Subcutaneous abdominal adipose tissue (tissue), 5 donors: ENCODE measurements at regions not wholly inside any gene's neighbourhood (a gene's known extent, or its start where the extent isn't known, plus 50 kb on each side); places are given as distances from the start of the nearest gene placed in this dataset.
"Not testable (repeated sequence)": the region's sequence is repeated elsewhere in the genome, so short reads cannot be mapped to it uniquely, and the experiment has no call there.

Source experiments
- H3K27ac ChIP-seq: one replicate; pipeline ENCODE4 v1.7.0; 2013; ENCODE audit warnings: low read depth, mild to moderate bottlenecking, inconsistent platforms, low read length, moderate library complexity
- H3K27me3 ChIP-seq, 5 donors: one replicate each; pipeline ENCODE4 v1.7.0; 2013; ENCODE audit warnings: low read length in 5 of 5, inconsistent platforms in 1 of 5; ENCODE audit not compliant: control insufficient read depth in 5 of 5, insufficient read depth in 4 of 5
- H3K36me3 ChIP-seq, 5 donors: one replicate each; pipeline ENCODE4 v1.7.0; 2013; ENCODE audit warnings: low read length in 5 of 5; ENCODE audit not compliant: control insufficient read depth in 5 of 5, insufficient read depth in 5 of 5
- H3K4me1 ChIP-seq, 5 donors: one replicate each; pipeline ENCODE4 v1.7.0; 2013; ENCODE audit warnings: low read length in 5 of 5, mild to moderate bottlenecking in 3 of 5, moderate library complexity in 1 of 5; ENCODE audit not compliant: control insufficient read depth in 5 of 5, insufficient read depth in 5 of 5
- H3K4me3 ChIP-seq, 5 donors: one replicate each; pipeline ENCODE4 v1.7.0; 2013; ENCODE audit warnings: low read length in 5 of 5, low read depth in 1 of 5
- H3K9ac ChIP-seq, 5 donors: one replicate each; pipeline ENCODE4 v1.7.0; 2013; ENCODE audit warnings: low read length in 5 of 5, mild to moderate bottlenecking in 4 of 5, moderate library complexity in 3 of 5
- H3K9me3 ChIP-seq, 5 donors: one replicate each; pipeline ENCODE4 v1.7.0; 2013; ENCODE audit warnings: low read length in 5 of 5; ENCODE audit not compliant: control insufficient read depth in 5 of 5
- donor health status: healthy.
- donor health status: healthy.
- donor health status: healthy.
- donor health status: healthy.
- donor health status: healthy.

GRCh38 chr6:103522045-103522444 is 1337.7 kb downstream of the HACE1 start:
- Histone ChIP-seq H3K36me3 (no peaks in the 10 kb centered on the region), H3K27ac (no peak overlapping the region), H3K27me3 (no peaks in the 10 kb centered on the region), H3K9me3 (no peaks in the 10 kb centered on the region), H3K4me3 (no peak overlapping the region), H3K9ac (no peak overlapping the region), H3K4me1 (no peaks in the 10 kb centered on the region)

- Histone ChIP-seq H3K27me3 (no peaks in the 10 kb centered on the region), H3K4me3 (no peak overlapping the region), H3K27ac (no peak overlapping the region), H3K9ac (no peak overlapping the region), H3K36me3 (no peaks in the 10 kb centered on the region), H3K9me3 (no peaks in the 10 kb centered on the region), H3K4me1 (no peaks in the 10 kb centered on the region)
Observed at GRCh38 chr6:103516336-103516735, 1343.4 kb downstream of the HACE1 start.

GRCh38 chr6:103507052-103507451 is 1352.7 kb downstream of the HACE1 start:
- no peak overlapping the region for H3K27ac ChIP-seq
- no peaks in the 10 kb centered on the region for H3K9me3 ChIP-seq
- no peaks in the 10 kb centered on the region for H3K4me1 ChIP-seq
- no peak overlapping the region for H3K9ac ChIP-seq
- no peaks in the 10 kb centered on the region for H3K36me3 ChIP-seq
- no peaks in the 10 kb centered on the region for H3K27me3 ChIP-seq
- H3K4me3 ChIP-seq, result no peak overlapping the region

GRCh38 chr6:103505155-103505518 is 1354.6 kb downstream of the HACE1 start:
- Histone ChIP-seq H3K4me3 (no peak overlapping the region), H3K36me3 (no peaks in the 10 kb centered on the region), H3K27ac (no peak overlapping the region), H3K9me3 (no peaks in the 10 kb centered on the region), H3K27me3 (no peaks in the 10 kb centered on the region), H3K4me1 (no peaks in the 10 kb centered on the region), H3K9ac (no peak overlapping the region)

- no peak overlapping the region for H3K9ac ChIP-seq
- H3K4me3 ChIP-seq, result no peak overlapping the region
- H3K27ac ChIP-seq, result no peak overlapping the region
- H3K27me3 ChIP-seq, result no peaks in the 10 kb centered on the region
- H3K9me3 ChIP-seq, result no peaks in the 10 kb centered on the region
- H3K36me3 ChIP-seq, result no peaks in the 10 kb centered on the region
- no peaks in the 10 kb centered on the region for H3K4me1 ChIP-seq
Observed at GRCh38 chr6:103504501-103505154, 1355.1 kb downstream of the HACE1 start.

GRCh38 chr6:103496588-103496987 is 1363.1 kb downstream of the HACE1 start:
- not testable (repeated sequence) for H3K4me1 ChIP-seq, H3K4me3 ChIP-seq, H3K27ac ChIP-seq, H3K27me3 ChIP-seq, H3K36me3 ChIP-seq, H3K9me3 ChIP-seq, H3K9ac ChIP-seq

- Histone ChIP-seq H3K27ac (no peak overlapping the region), H3K4me1 (no peaks in the 10 kb centered on the region), H3K9me3 (no peaks in the 10 kb centered on the region), H3K4me3 (no peak overlapping the region), H3K9ac (no peak overlapping the region), H3K36me3 (no peaks in the 10 kb centered on the region), H3K27me3 (no peaks in the 10 kb centered on the region)
Observed at GRCh38 chr6:103456652-103457051, 1403.1 kb downstream of the HACE1 start.

GRCh38 chr6:103455275-103455674 is 1404.4 kb downstream of the HACE1 start:
- Histone ChIP-seq H3K27ac (no peak overlapping the region), H3K9me3 (no peaks in the 10 kb centered on the region), H3K4me3 (no peak overlapping the region), H3K4me1 (no peaks in the 10 kb centered on the region), H3K27me3 (no peaks in the 10 kb centered on the region), H3K36me3 (no peaks in the 10 kb centered on the region), H3K9ac (no peak overlapping the region)

- Histone ChIP-seq H3K9me3 (peaks cover 0 to 3% (median 0%) of the 10 kb centered on the region in 5 donors), H3K4me1 (no peaks in the 10 kb centered on the region), H3K27ac (no peak overlapping the region), H3K9ac (no peak overlapping the region), H3K27me3 (no peaks in the 10 kb centered on the region), H3K4me3 (no peak overlapping the region), H3K36me3 (no peaks in the 10 kb centered on the region)
Observed at GRCh38 chr6:103409475-103409874, 1450.2 kb downstream of the HACE1 start.

- Histone ChIP-seq H3K9ac (no peak overlapping the region), H3K27ac (no peak overlapping the region), H3K36me3 (no peaks in the 10 kb centered on the region), H3K4me3 (no peak overlapping the region), H3K9me3 (peaks cover 0 to 3% (median 2%) of the 10 kb centered on the region in 5 donors), H3K27me3 (no peaks in the 10 kb centered on the region), H3K4me1 (no peaks in the 10 kb centered on the region)
Observed at GRCh38 chr6:103405321-103405720, 1454.4 kb downstream of the HACE1 start.

- Histone ChIP-seq H3K27me3 (no peaks in the 10 kb centered on the region), H3K9ac (no peak overlapping the region), H3K4me3 (no peak overlapping the region), H3K4me1 (no peaks in the 10 kb centered on the region), H3K27ac (no peak overlapping the region), H3K9me3 (peaks cover 0 to 3% (median 2%) of the 10 kb centered on the region in 5 donors), H3K36me3 (no peaks in the 10 kb centered on the region)
Observed at GRCh38 chr6:103404799-103405198, 1454.9 kb downstream of the HACE1 start.
